ENCODE measurements at regions not wholly inside any gene's neighbourhood (a gene's known extent, or its start where the extent isn't known, plus 50 kb on each side); places are given as distances from the start of the nearest gene placed in this dataset.

DNA sequence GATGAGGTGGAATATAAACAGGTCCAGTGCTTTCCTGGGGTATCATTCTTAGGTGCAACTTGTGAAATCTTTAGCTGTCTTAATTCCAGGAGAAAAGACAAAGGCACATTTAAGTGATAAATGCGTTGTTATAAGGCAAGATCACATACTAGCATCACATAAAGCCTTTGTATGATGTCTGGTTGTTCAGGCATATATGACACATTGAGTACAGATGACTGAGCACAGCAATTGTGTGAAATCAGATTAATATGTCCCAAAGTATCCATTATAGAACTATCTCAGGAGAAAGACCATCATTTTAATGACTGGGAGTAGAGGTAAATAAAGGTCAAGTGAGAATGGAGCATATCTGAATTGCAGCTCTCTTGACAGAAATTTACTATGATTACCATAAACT is 205.1 kb downstream of the PTGER3 start:
- Histone ChIP-seq H3K36me3 (ENCODE audit: control insufficient read depth in 4 of 4, insufficient read depth in 4 of 4, low read length in 3 of 4) (no peaks in the 10 kb centered on the region), H3K27me3 (replicated peaks in 2 of 5; ENCODE audit: control insufficient read depth in 4 of 5, insufficient read depth in 5 of 5, low read length in 4 of 5) (no peaks in the 10 kb centered on the region), H3K4me3 (ENCODE audit: control insufficient read depth in 1 of 7, extremely low read depth in 1 of 7, insufficient read depth in 4 of 7, low read depth in 2 of 7, low read length in 6 of 7) (no peak overlapping the region), H3K4me1 (ENCODE audit: control extremely low read depth in 1 of 4, control insufficient read depth in 4 of 4, insufficient read depth in 4 of 4, low read length in 3 of 4) (no peaks in the 10 kb centered on the region), H3K27ac (ENCODE audit: insufficient read depth in 1 of 2, low read depth in 1 of 2, low read length in 2 of 2, poor library complexity in 1 of 2, severe bottlenecking in 2 of 2) (no peak overlapping the region), H3K9me3 (ENCODE audit: control extremely low read depth in 1 of 5, control insufficient read depth in 4 of 5, insufficient read depth in 2 of 5, low read depth in 1 of 5, low read length in 4 of 5) (peaks cover 0 to 2% (median 0%) of the 10 kb centered on the region in 5 experiments)
- DNase-seq = no peak
- no CpG with 5 or more reads among the region's 1 CpG for WGBS (ENCODE audit: insufficient coverage)
- POLR2A ChIA-PET = no interaction called here
- CTCF ChIA-PET = no interaction called here

DNA sequence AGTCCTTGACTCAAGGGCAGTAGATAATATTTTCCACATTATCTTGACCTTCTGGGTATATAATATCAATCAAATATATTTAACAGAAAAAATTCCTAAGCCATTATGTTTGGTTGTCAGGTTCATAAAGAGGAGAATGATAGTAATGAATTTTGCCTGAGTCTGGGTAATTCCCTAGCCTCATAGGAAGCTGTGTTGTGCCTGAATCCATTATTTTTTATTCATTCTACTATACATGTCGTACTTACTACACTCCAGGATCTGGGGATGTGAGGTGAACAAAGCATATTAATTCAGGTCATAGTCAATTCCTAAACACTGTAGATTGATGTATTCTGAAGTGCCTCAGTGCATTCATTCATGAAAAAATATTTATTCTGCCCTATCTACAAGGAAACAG is 204.2 kb downstream of the PTGER3 start:
- CTCF ChIA-PET = no interaction called here
- no peak overlapping the region for H3K4me3 ChIP-seq (ENCODE audit: control insufficient read depth in 1 of 7, extremely low read depth in 1 of 7, insufficient read depth in 4 of 7, low read depth in 2 of 7, low read length in 6 of 7)
- no peaks in the 10 kb centered on the region for H3K36me3 ChIP-seq (ENCODE audit: control insufficient read depth in 4 of 4, insufficient read depth in 4 of 4, low read length in 3 of 4)
- POLR2A ChIA-PET = no interaction called here
- WGBS (ENCODE audit: insufficient coverage) = no CpG with 5 or more reads among the region's 1 CpG
- no peaks in the 10 kb centered on the region for H3K4me1 ChIP-seq (ENCODE audit: control extremely low read depth in 1 of 4, control insufficient read depth in 4 of 4, insufficient read depth in 4 of 4, low read length in 3 of 4)
- no peak for DNase-seq
- peaks cover 0 to 2% (median 0%) of the 10 kb centered on the region in 5 experiments for H3K9me3 ChIP-seq (ENCODE audit: control extremely low read depth in 1 of 5, control insufficient read depth in 4 of 5, insufficient read depth in 2 of 5, low read depth in 1 of 5, low read length in 4 of 5)
- no peaks in the 10 kb centered on the region for H3K27me3 ChIP-seq (replicated peaks in 2 of 5; ENCODE audit: control insufficient read depth in 4 of 5, insufficient read depth in 5 of 5, low read length in 4 of 5)
- no peak overlapping the region for H3K27ac ChIP-seq (ENCODE audit: insufficient read depth in 1 of 2, low read depth in 1 of 2, low read length in 2 of 2, poor library complexity in 1 of 2, severe bottlenecking in 2 of 2)

DNA sequence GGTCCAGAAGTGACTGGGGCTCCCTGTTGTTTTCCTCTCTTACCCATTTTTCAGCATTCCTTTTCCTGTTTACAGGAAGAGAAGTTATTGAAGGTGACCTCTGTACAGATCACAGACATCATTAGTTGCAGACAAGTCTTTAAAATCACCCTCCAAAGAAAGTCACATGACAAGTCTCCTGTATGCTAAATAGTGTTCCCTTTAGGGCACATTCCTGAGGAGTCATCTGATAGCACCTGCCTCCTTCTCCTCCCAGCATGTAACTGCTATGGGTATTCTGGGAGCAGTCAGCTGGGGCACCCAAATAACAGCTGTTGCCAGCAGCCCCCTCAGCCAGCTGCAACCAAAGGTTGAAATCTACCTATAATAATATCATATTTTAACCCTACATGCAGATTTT is 200.6 kb downstream of the PTGER3 start:
- Histone ChIP-seq H3K27ac (ENCODE audit: insufficient read depth in 1 of 2, low read depth in 1 of 2, low read length in 2 of 2, poor library complexity in 1 of 2, severe bottlenecking in 2 of 2) (no peak overlapping the region), H3K4me3 (ENCODE audit: control insufficient read depth in 1 of 7, extremely low read depth in 1 of 7, insufficient read depth in 4 of 7, low read depth in 2 of 7, low read length in 6 of 7) (no peak overlapping the region), H3K27me3 (replicated peaks in 2 of 5; ENCODE audit: control insufficient read depth in 4 of 5, insufficient read depth in 5 of 5, low read length in 4 of 5) (no peaks in the 10 kb centered on the region), H3K4me1 (ENCODE audit: control extremely low read depth in 1 of 4, control insufficient read depth in 4 of 4, insufficient read depth in 4 of 4, low read length in 3 of 4) (no peaks in the 10 kb centered on the region), H3K9me3 (ENCODE audit: control extremely low read depth in 1 of 5, control insufficient read depth in 4 of 5, insufficient read depth in 2 of 5, low read depth in 1 of 5, low read length in 4 of 5) (peaks cover 0 to 3% (median 0%) of the 10 kb centered on the region in 5 experiments), H3K36me3 (ENCODE audit: control insufficient read depth in 4 of 4, insufficient read depth in 4 of 4, low read length in 3 of 4) (no peaks in the 10 kb centered on the region)
- CTCF ChIA-PET = interaction anchor here (1.5 kb wide), 1 partner anchor 16 kb away, joined by 3 read pairs; no protein-coding TSS in a partner anchor
- no peak for DNase-seq
- POLR2A ChIA-PET = no interaction called here

- WGBS (ENCODE audit: insufficient coverage) = no CpG with 5 or more reads among the region's 5 CpGs
- ChIA-PET CTCF (no interaction called here), POLR2A (no interaction called here)
- no peaks in the 10 kb centered on the region for H3K4me1 ChIP-seq (ENCODE audit: control extremely low read depth in 1 of 4, control insufficient read depth in 4 of 4, insufficient read depth in 4 of 4, low read length in 3 of 4)
- H3K4me3 ChIP-seq (ENCODE audit: control insufficient read depth in 1 of 7, extremely low read depth in 1 of 7, insufficient read depth in 4 of 7, low read depth in 2 of 7, low read length in 6 of 7) = no peak overlapping the region
- H3K27ac ChIP-seq (ENCODE audit: insufficient read depth in 1 of 2, low read depth in 1 of 2, low read length in 2 of 2, poor library complexity in 1 of 2, severe bottlenecking in 2 of 2) = no peak overlapping the region
- no peak for DNase-seq
- no peaks in the 10 kb centered on the region for H3K36me3 ChIP-seq (ENCODE audit: control insufficient read depth in 4 of 4, insufficient read depth in 4 of 4, low read length in 3 of 4)
- H3K27me3 ChIP-seq (replicated peaks in 2 of 5; ENCODE audit: control insufficient read depth in 4 of 5, insufficient read depth in 5 of 5, low read length in 4 of 5) = peaks cover 0 to 1% (median 0%) of the 10 kb centered on the region in 5 experiments
- peaks cover 0 to 3% (median 0%) of the 10 kb centered on the region in 5 experiments for H3K9me3 ChIP-seq (ENCODE audit: control extremely low read depth in 1 of 5, control insufficient read depth in 4 of 5, insufficient read depth in 2 of 5, low read depth in 1 of 5, low read length in 4 of 5)
Observed at GRCh38 chr1:70855203-70855602, 192.4 kb downstream of the PTGER3 start.

- no peak for DNase-seq
- Histone ChIP-seq H3K4me3 (ENCODE audit: control insufficient read depth in 1 of 7, extremely low read depth in 1 of 7, insufficient read depth in 4 of 7, low read depth in 2 of 7, low read length in 6 of 7) (no peak overlapping the region), H3K27ac (ENCODE audit: insufficient read depth in 1 of 2, low read depth in 1 of 2, low read length in 2 of 2, poor library complexity in 1 of 2, severe bottlenecking in 2 of 2) (no peak overlapping the region), H3K27me3 (replicated peaks in 2 of 5; ENCODE audit: control insufficient read depth in 4 of 5, insufficient read depth in 5 of 5, low read length in 4 of 5) (peaks cover 0 to 1% (median 0%) of the 10 kb centered on the region in 5 experiments), H3K9me3 (ENCODE audit: control extremely low read depth in 1 of 5, control insufficient read depth in 4 of 5, insufficient read depth in 2 of 5, low read depth in 1 of 5, low read length in 4 of 5) (peaks cover 0 to 2% (median 0%) of the 10 kb centered on the region in 5 experiments), H3K4me1 (ENCODE audit: control extremely low read depth in 1 of 4, control insufficient read depth in 4 of 4, insufficient read depth in 4 of 4, low read length in 3 of 4) (no peaks in the 10 kb centered on the region), H3K36me3 (ENCODE audit: control insufficient read depth in 4 of 4, insufficient read depth in 4 of 4, low read length in 3 of 4) (no peaks in the 10 kb centered on the region)
- ChIA-PET CTCF (no interaction called here), POLR2A (no interaction called here)
- WGBS (ENCODE audit: insufficient coverage) = no CpG with 5 or more reads among the region's 2 CpGs
Observed at GRCh38 chr1:70856201-70856600, 191.4 kb downstream of the PTGER3 start.

GRCh38 chr1:70863239-70863638 is 184.4 kb downstream of the PTGER3 start:
- POLR2A ChIA-PET = no interaction called here
- Histone ChIP-seq H3K4me1 (ENCODE audit: control extremely low read depth in 1 of 4, control insufficient read depth in 4 of 4, insufficient read depth in 4 of 4, low read length in 3 of 4) (peaks cover 6 to 22% (median 10%) of the 10 kb centered on the region in 4 experiments), H3K27me3 (replicated peaks in 2 of 5; ENCODE audit: control insufficient read depth in 4 of 5, insufficient read depth in 5 of 5, low read length in 4 of 5) (peaks cover 0 to 32% (median 5%) of the 10 kb centered on the region in 5 experiments), H3K36me3 (ENCODE audit: control insufficient read depth in 4 of 4, insufficient read depth in 4 of 4, low read length in 3 of 4) (no peaks in the 10 kb centered on the region), H3K27ac (ENCODE audit: insufficient read depth in 1 of 2, low read depth in 1 of 2, low read length in 2 of 2, poor library complexity in 1 of 2, severe bottlenecking in 2 of 2) (no peak overlapping the region), H3K4me3 (ENCODE audit: control insufficient read depth in 1 of 7, extremely low read depth in 1 of 7, insufficient read depth in 4 of 7, low read depth in 2 of 7, low read length in 6 of 7) (no peak overlapping the region), H3K9me3 (ENCODE audit: control extremely low read depth in 1 of 5, control insufficient read depth in 4 of 5, insufficient read depth in 2 of 5, low read depth in 1 of 5, low read length in 4 of 5) (no peaks in the 10 kb centered on the region)
- CTCF ChIA-PET = interaction anchor here (1.1 to 1.6 kb wide), 3 partner anchors 16 to 36 kb away, joined by 3 read pairs; no protein-coding TSS in a partner anchor
- DNase-seq = no peak
- WGBS (ENCODE audit: insufficient coverage) = no CpG with 5 or more reads among the region's 1 CpG

DNA sequence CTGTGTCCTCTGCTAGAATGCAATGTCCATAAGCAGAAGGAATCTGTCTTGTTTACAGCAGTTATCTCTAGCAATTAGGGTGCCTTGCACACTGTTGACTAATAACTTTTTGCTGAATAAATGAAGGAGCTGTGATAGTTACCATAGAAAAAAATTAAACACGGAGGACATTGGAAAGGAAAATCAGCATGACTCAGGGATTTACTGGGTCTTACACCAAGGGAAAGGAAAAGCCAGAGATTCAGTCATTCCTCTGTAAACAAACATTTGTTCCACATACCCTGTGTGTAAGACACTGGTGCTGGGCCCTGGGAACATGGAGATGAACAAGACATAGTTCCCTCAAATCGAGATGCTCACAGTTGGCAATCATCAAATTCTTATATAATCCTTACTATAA is 183.3 kb downstream of the PTGER3 start:
- ChIA-PET CTCF (no interaction called here), POLR2A (no interaction called here)
- 79% methylated on average over 2 of the region's 2 CpGs for WGBS (ENCODE audit: insufficient coverage)
- Histone ChIP-seq H3K4me1 (ENCODE audit: control extremely low read depth in 1 of 4, control insufficient read depth in 4 of 4, insufficient read depth in 4 of 4, low read length in 3 of 4) (peaks cover 6 to 26% (median 10%) of the 10 kb centered on the region in 4 experiments), H3K27me3 (replicated peaks in 2 of 5; ENCODE audit: control insufficient read depth in 4 of 5, insufficient read depth in 5 of 5, low read length in 4 of 5) (peaks cover 0 to 35% (median 5%) of the 10 kb centered on the region in 5 experiments), H3K27ac (ENCODE audit: insufficient read depth in 1 of 2, low read depth in 1 of 2, low read length in 2 of 2, poor library complexity in 1 of 2, severe bottlenecking in 2 of 2) (no peak overlapping the region), H3K4me3 (ENCODE audit: control insufficient read depth in 1 of 7, extremely low read depth in 1 of 7, insufficient read depth in 4 of 7, low read depth in 2 of 7, low read length in 6 of 7) (no peak overlapping the region), H3K9me3 (ENCODE audit: control extremely low read depth in 1 of 5, control insufficient read depth in 4 of 5, insufficient read depth in 2 of 5, low read depth in 1 of 5, low read length in 4 of 5) (no peaks in the 10 kb centered on the region), H3K36me3 (ENCODE audit: control insufficient read depth in 4 of 4, insufficient read depth in 4 of 4, low read length in 3 of 4) (no peaks in the 10 kb centered on the region)
- DNase-seq = no peak
